H1 (cell line): ENCODE measurements at regions not wholly inside any gene's neighbourhood (a gene's known extent, or its start where the extent isn't known, plus 50 kb on each side); places are given as distances from the start of the nearest gene placed in this dataset.

Experiments used
- CTCF ChIA-PET: fragments of 300-600 bp; sonication (Branson Sonifier 250); formaldehyde crosslinking; loops from one replicate; lab custom pipeline; 2021; ENCODE audit not compliant: partially characterized antibody; lab: Charles Lee
- POLR2A ChIA-PET: fragments of 300-600 bp; sonication (Branson Sonifier 250); formaldehyde crosslinking; loops from one replicate; lab custom pipeline; 2021; ENCODE audit warnings: inconsistent platforms; ENCODE audit not compliant: partially characterized antibody; lab: Charles Lee
- DNase-seq, 2 experiments: peaks; one replicate each; pipeline versions ENCODE4 v3.0.0 to v3.0.0-alpha.2; 2010 to 2022; ENCODE audit warnings: low spot score in 2 of 2, low read depth in 1 of 2, mixed read lengths in 1 of 2
- FAIRE-seq: peaks from 2 replicates; lab custom pipeline; 2011; peaks lifted over from hg19 to GRCh38; lab: Jason Lieb, UNC
- H2AFZ ChIP-seq: 2 replicates; pipeline ENCODE4 v1.8.1; 2012; ENCODE audit warnings: low read length, inconsistent platforms
- H2AK5ac ChIP-seq: 2 replicates; pipeline ENCODE4 v1.6.1; 2013; ENCODE audit warnings: low read depth, low read length
- H2BK120ac ChIP-seq: replicated peaks from 2 replicates; pipeline ENCODE3; 2013; ENCODE audit warnings: low read depth, low read length, inconsistent platforms
- H2BK12ac ChIP-seq: 2 replicates; pipeline ENCODE4 v1.6.1; 2013; ENCODE audit warnings: low read depth, low read length
- H2BK15ac ChIP-seq: 2 replicates; pipeline ENCODE4 v1.6.1; 2013; ENCODE audit warnings: low read length
- H2BK20ac ChIP-seq: 2 replicates; pipeline ENCODE4 v1.6.1; 2013; ENCODE audit warnings: low read length
- H2BK5ac ChIP-seq: 2 replicates; pipeline ENCODE4 v1.6.1; 2013; ENCODE audit warnings: low read depth, low read length
- H3K14ac ChIP-seq: 2 replicates; pipeline ENCODE4 v1.6.1; 2013; ENCODE audit warnings: inconsistent platforms; ENCODE audit not compliant: insufficient read length
- H3K18ac ChIP-seq: 2 replicates; pipeline ENCODE4 v1.6.1; 2013; ENCODE audit warnings: low read length; ENCODE audit errors: extremely low read depth
- H3K23ac ChIP-seq: 2 replicates; pipeline ENCODE4 v1.6.1; 2013; ENCODE audit warnings: inconsistent platforms; ENCODE audit not compliant: insufficient read length
- H3K23me2 ChIP-seq: 2 replicates; pipeline ENCODE4 v1.6.1; 2013; ENCODE audit warnings: low read depth, low read length
- H3K27ac ChIP-seq: 2 replicates; pipeline ENCODE4 v1.6.1; 2011; ENCODE audit warnings: low read depth, low read length, inconsistent platforms
- H3K27me3 ChIP-seq, 4 experiments: replicated peaks in 1 of 4; 1 replicate in 1 of 4; 2 replicates in 3 of 4; pipeline versions ENCODE4 v1.6.1 to v1.8.1; 2011 to 2013; ENCODE audit warnings: low read length in 3 of 4, mild to moderate bottlenecking in 3 of 4, inconsistent platforms in 2 of 4, mixed read lengths in 2 of 4, moderate library complexity in 1 of 4; ENCODE audit not compliant: control insufficient read depth in 3 of 4, insufficient read depth in 3 of 4; ENCODE audit errors: extremely low read depth in 1 of 4
- H3K36me3 ChIP-seq, 4 experiments: 2 replicates each; pipeline versions ENCODE4 v1.6.1 to v1.8.1; 2011 to 2013; ENCODE audit warnings: mild to moderate bottlenecking in 4 of 4, low read length in 3 of 4, moderate library complexity in 2 of 4, control low read depth in 1 of 4, inconsistent platforms in 1 of 4; ENCODE audit not compliant: insufficient read depth in 4 of 4, control insufficient read depth in 2 of 4
- H3K4ac ChIP-seq: replicated peaks from 2 replicates; pipeline ENCODE3; 2013; ENCODE audit warnings: low read length, low read depth, mixed read lengths, inconsistent platforms; ENCODE audit not compliant: insufficient read length
- H3K4me1 ChIP-seq, 4 experiments: replicated peaks in 1 of 4; 1 replicate in 1 of 4; 2 replicates in 3 of 4; pipeline versions ENCODE4 v1.6.1 to v1.8.1; 2011 to 2013; ENCODE audit warnings: low read length in 3 of 4, inconsistent platforms in 2 of 4, mixed read lengths in 1 of 4; ENCODE audit not compliant: insufficient read depth in 4 of 4, control insufficient read depth in 3 of 4
- H3K4me2 ChIP-seq, 2 experiments: 2 replicates each; pipeline versions ENCODE4 v1.6.1 to v1.8.1; 2011 to 2013; ENCODE audit warnings: low read depth in 2 of 2, low read length in 2 of 2, control low read depth in 1 of 2, inconsistent platforms in 1 of 2, mild to moderate bottlenecking in 1 of 2; ENCODE audit not compliant: insufficient read depth in 1 of 2
- H3K4me3 ChIP-seq, 4 experiments: fragments of 200-600, 300-600 bp in 1 of 4; sonication (generic), shearing (Covaris generic), sonication (Bioruptor Twin) in 1 of 4; 2 replicates each; pipeline versions ENCODE4 v1.5.1 to v1.8.1; 2011 to 2016; ENCODE audit warnings: low read length in 4 of 4, low read depth in 3 of 4, control low read depth in 2 of 4, inconsistent platforms in 2 of 4, mild to moderate bottlenecking in 2 of 4, mixed read lengths in 1 of 4, moderate library complexity in 1 of 4; ENCODE audit not compliant: insufficient read depth in 2 of 4; ENCODE audit errors: extremely low read depth in 1 of 4
- H3K56ac ChIP-seq: replicated peaks from 2 replicates; pipeline ENCODE3; 2013; ENCODE audit warnings: low read depth, mild to moderate bottlenecking, mixed read lengths, low read length, inconsistent platforms; ENCODE audit not compliant: insufficient read length
- H3K79me1 ChIP-seq: 2 replicates; pipeline ENCODE4 v1.6.1; 2013; ENCODE audit warnings: low read depth, low read length, control low read depth
- H3K79me2 ChIP-seq, 2 experiments: 2 replicates each; pipeline versions ENCODE4 v1.6.1 to v1.8.1; 2012 to 2013; ENCODE audit warnings: low read length in 2 of 2, mild to moderate bottlenecking in 2 of 2, inconsistent platforms in 1 of 2; ENCODE audit not compliant: insufficient read depth in 2 of 2, control insufficient read depth in 1 of 2
- H3K9ac ChIP-seq, 4 experiments: replicated peaks in 1 of 4; 1 replicate in 1 of 4; 2 replicates in 3 of 4; pipeline versions ENCODE4 v1.6.1 to v1.8.1; 2011 to 2013; ENCODE audit warnings: low read depth in 3 of 4, low read length in 3 of 4, control low read depth in 2 of 4, mild to moderate bottlenecking in 2 of 4, moderate library complexity in 2 of 4, inconsistent platforms in 1 of 4; ENCODE audit errors: extremely low read depth in 1 of 4
- H3K9me3 ChIP-seq, 2 experiments: 2 replicates each; pipeline versions ENCODE4 v1.6.1 to v1.8.1; 2012 to 2013; ENCODE audit warnings: mild to moderate bottlenecking in 2 of 2, moderate library complexity in 2 of 2, control low read depth in 1 of 2, inconsistent platforms in 1 of 2, low read depth in 1 of 2, low read length in 1 of 2, mixed read lengths in 1 of 2; ENCODE audit not compliant: insufficient read depth in 2 of 2
- H4K20me1 ChIP-seq, 2 experiments: replicated peaks in 1 of 2; 2 replicates each; pipeline versions ENCODE3 to v1.8.1; 2011 to 2013; ENCODE audit warnings: inconsistent platforms in 2 of 2, low read length in 2 of 2, mild to moderate bottlenecking in 1 of 2; ENCODE audit not compliant: insufficient read depth in 2 of 2, control insufficient read depth in 1 of 2
- H4K5ac ChIP-seq: 2 replicates; pipeline ENCODE4 v1.6.1; 2013; ENCODE audit warnings: low read length, low read depth, mixed read lengths, inconsistent platforms; ENCODE audit not compliant: insufficient read length
- H4K8ac ChIP-seq: 2 replicates; pipeline ENCODE4 v1.8.0; 2013; ENCODE audit warnings: mild to moderate bottlenecking, moderate library complexity, low read length, inconsistent platforms; ENCODE audit not compliant: insufficient read depth; ENCODE audit errors: extremely low read depth
- H4K91ac ChIP-seq: replicated peaks from 2 replicates; pipeline ENCODE3; 2013; ENCODE audit warnings: low read length, mixed read lengths, inconsistent platforms; ENCODE audit not compliant: insufficient read length
- CTBP2 ChIP-seq: IDR thresholded peaks from 2 replicates; pipeline ENCODE4 v1.7.0; 2011; ENCODE audit warnings: borderline replicate concordance, mild to moderate bottlenecking, moderate library complexity, mixed read lengths, low read length; ENCODE audit not compliant: insufficient read depth, insufficient read length
- NANOG ChIP-seq: IDR thresholded peaks from 2 replicates; pipeline ENCODE4 v1.6.1; 2011; ENCODE audit warnings: low read length, low read depth, mild to moderate bottlenecking, inconsistent platforms; ENCODE audit not compliant: insufficient read depth, poor library complexity, severe bottlenecking
- RNF2 ChIP-seq: fragments of 200-900, 300-1000 bp; sonication (generic); IDR thresholded peaks from 2 replicates; pipeline ENCODE4 v1.7.1; 2016; ENCODE audit warnings: borderline replicate concordance, low read depth, mild to moderate bottlenecking, antibody characterized with exemption, low read length; ENCODE audit not compliant: poor library complexity, severe bottlenecking; ENCODE audit errors: missing control alignments
- SUZ12 ChIP-seq: fragments of 200-600 bp; sonication (generic); IDR thresholded peaks from 2 replicates; pipeline ENCODE4 v1.6.1; 2012; ENCODE audit warnings: mild to moderate bottlenecking, inconsistent platforms, low read length, moderate library complexity, mixed read lengths
- TAF1 ChIP-seq: IDR thresholded peaks from 2 replicates; pipeline ENCODE4 v1.6.1; 2011; ENCODE audit warnings: mild to moderate bottlenecking, low read depth, low read length
- ZNF274 ChIP-seq: IDR thresholded peaks from 2 replicates; pipeline ENCODE4 v1.7.0; 2012; ENCODE audit warnings: low read length, borderline replicate concordance; ENCODE audit errors: extremely low read depth
- WGBS, 2 experiments: shearing (Covaris generic) in 1 of 2; methylation state at CpG; one replicate each; pipeline versions ENCODE4 v1.1.6 to v1.1.7; 2013 to 2015; ENCODE audit warnings: low lambda C conversion rate in 2 of 2, mixed read lengths in 2 of 2, inconsistent platforms in 1 of 2, low coverage in 1 of 2, missing lambda C conversion rate in 1 of 2; ENCODE audit not compliant: insufficient replicate concordance in 2 of 2, insufficient coverage in 1 of 2, insufficient read length in 1 of 2; ENCODE audit errors: extremely low coverage in 1 of 2, missing lambda C conversion rate in 1 of 2; 5-methylcytosine and 5-hydroxymethylcytosine counted together

DNA sequence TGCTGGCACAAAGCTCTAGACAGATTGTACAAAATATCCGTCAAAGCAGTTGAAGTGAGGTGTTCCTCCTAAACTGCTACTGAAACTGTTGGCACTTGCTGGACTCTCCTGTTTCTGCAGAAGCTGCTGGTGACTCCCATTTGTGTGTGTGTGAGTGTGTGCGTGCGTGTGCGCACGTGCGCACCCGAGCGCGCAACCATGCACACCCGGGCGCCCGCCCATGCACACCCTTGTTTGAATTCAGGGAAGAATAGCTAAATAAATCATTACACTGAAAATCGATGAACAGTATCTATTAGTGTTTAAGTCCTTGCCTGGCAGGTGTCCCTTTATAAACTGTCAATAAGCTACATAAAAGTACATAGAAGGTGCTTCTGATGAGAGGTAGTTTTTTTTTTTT lies 156.4 kb upstream of the B3GALT2 start:
- no peaks in the 10 kb centered on the region for H3K36me3 ChIP-seq
- no peak overlapping the region for H3K14ac ChIP-seq
- no peak overlapping the region for H2BK5ac ChIP-seq
- no peak overlapping the region for H3K9ac ChIP-seq
- no peaks in the 10 kb centered on the region for H3K79me1 ChIP-seq
- no peaks in the 10 kb centered on the region for H3K4me1 ChIP-seq
- H3K23ac ChIP-seq = no peak overlapping the region
- H3K56ac ChIP-seq = no peak overlapping the region
- no peak overlapping the region; the same call in 1 of the 2 replicates for H4K8ac ChIP-seq
- H4K20me1 ChIP-seq = no peaks in the 10 kb centered on the region
- no peaks in the 10 kb centered on the region for H3K79me2 ChIP-seq
- H2BK15ac ChIP-seq = no peak overlapping the region
- H3K4me2 ChIP-seq = no peak overlapping the region
- ChIA-PET CTCF (interaction anchor here (0.6 to 0.8 kb wide), 3 partner anchors 67 to 178 kb away, joined by 3 to 4 read pairs (median 3); no protein-coding TSS in a partner anchor), POLR2A (interaction anchor here (1.0 kb wide), 1 partner anchor 15 kb away, joined by 3 read pairs; no protein-coding TSS in a partner anchor)
- FAIRE-seq (no peak), DNase-seq (no peak)
- TF ChIP-seq TAF1 (no peak), CTBP2 (no peak), ZNF274 (no peak), NANOG (no peak), SUZ12 (no peak), RNF2 (no peak)
- H2BK12ac ChIP-seq = no peak overlapping the region
- no peak overlapping the region for H4K5ac ChIP-seq
- H3K23me2 ChIP-seq = no peaks in the 10 kb centered on the region; the same call in 1 of the 2 replicates
- H2AFZ ChIP-seq = no peak overlapping the region
- H3K9me3 ChIP-seq = no peaks in the 10 kb centered on the region
- no peak overlapping the region for H3K18ac ChIP-seq
- no peak overlapping the region for H2BK120ac ChIP-seq
- 91% methylated on average over 13 of the region's 13 CpGs; no CpG with 5 or more reads in 1 of the 2 experiments for WGBS, 2 experiments
- no peak overlapping the region for H4K91ac ChIP-seq
- no peak overlapping the region for H2BK20ac ChIP-seq
- no peak overlapping the region for H3K27ac ChIP-seq
- no peak overlapping the region for H3K4me3 ChIP-seq
- H3K27me3 ChIP-seq = no peaks in the 10 kb centered on the region
- H2AK5ac ChIP-seq = no peak overlapping the region
- no peak overlapping the region for H3K4ac ChIP-seq
